Retina (tissue), 1 donor: ENCODE measurements at regions not wholly inside any gene's neighbourhood (a gene's known extent, or its start where the extent isn't known, plus 50 kb on each side); places are given as distances from the start of the nearest gene placed in this dataset.

Experiments used
- DNase-seq: peaks from one replicate; pipeline ENCODE4 v3.0.0-alpha.2; 2016

- DNase-seq, result peak; percentile 72
Measured at GRCh38 chr9:107172160-107172978, 110.7 kb upstream of the RAD23B start.

GRCh38 chr9:107172979-107173347 lies 110.1 kb upstream of the RAD23B start:
- no peak for DNase-seq

- no peak for DNase-seq
Measured at GRCh38 chr9:107173422-107174180, 109.5 kb upstream of the RAD23B start.

- no peak for DNase-seq
Measured at GRCh38 chr9:107174441-107174840, 108.6 kb upstream of the RAD23B start.

GRCh38 chr9:107175041-107175440 lies 108.0 kb upstream of the RAD23B start:
- DNase-seq, result no peak

GRCh38 chr9:107175816-107176435 lies 107.2 kb upstream of the RAD23B start:
- DNase-seq, result peak; percentile 67

GRCh38 chr9:107176436-107177151 lies 106.5 kb upstream of the RAD23B start:
- DNase-seq, result peak; percentile 66

- DNase-seq, result no peak
Measured at GRCh38 chr9:107177243-107177839, 105.7 kb upstream of the RAD23B start.

GRCh38 chr9:107177857-107178256 lies 105.2 kb upstream of the RAD23B start:
- DNase-seq, result no peak

- DNase-seq, result no peak
Measured at GRCh38 chr9:107178293-107178692, 104.8 kb upstream of the RAD23B start.

- DNase-seq, result no peak
Measured at GRCh38 chr9:107180206-107180605, 102.9 kb upstream of the RAD23B start.

- no peak for DNase-seq
Measured at GRCh38 chr9:107183176-107183575, 99.9 kb upstream of the RAD23B start.

- DNase-seq, result no peak
Measured at GRCh38 chr9:107188376-107188775, 94.7 kb upstream of the RAD23B start.

GRCh38 chr9:107190061-107190935 lies 92.8 kb upstream of the RAD23B start:
- DNase-seq, result no peak

- no peak for DNase-seq
Measured at GRCh38 chr9:107190936-107191290, 92.2 kb upstream of the RAD23B start.

GRCh38 chr9:107193251-107193650 lies 89.8 kb upstream of the RAD23B start:
- DNase-seq, result no peak

- DNase-seq, result no peak
Measured at GRCh38 chr9:107198718-107199117, 84.4 kb upstream of the RAD23B start.

GRCh38 chr9:107208121-107208520 lies 75.0 kb upstream of the RAD23B start:
- no peak for DNase-seq

- DNase-seq, result no peak
Measured at GRCh38 chr9:107210775-107211174, 72.3 kb upstream of the RAD23B start.

- DNase-seq, result no peak
Measured at GRCh38 chr9:107211284-107211923, 71.7 kb upstream of the RAD23B start.

- no peak for DNase-seq
Measured at GRCh38 chr9:107212613-107213012, 70.5 kb upstream of the RAD23B start.
